ENCODE measurements at regions not wholly inside any gene's neighbourhood (a gene's known extent, or its start where the extent isn't known, plus 50 kb on each side); places are given as distances from the start of the nearest gene placed in this dataset.
"Not testable (repeated sequence)": the region's sequence is repeated elsewhere in the genome, so short reads cannot be mapped to it uniquely, and the experiment has no call there.

GRCh38 chr6:51055316-51055715 is 236.6 kb downstream of the TFAP2B start:
- DNase-seq (ENCODE audit: low read depth, low spot score); H3K4me1 ChIP-seq (ENCODE audit: control insufficient read depth, extremely low read depth, insufficient read depth, low read length); H3K4me2 ChIP-seq (ENCODE audit: control insufficient read depth, extremely low read depth, insufficient read depth, low read depth, low read length); H3K9me3 ChIP-seq (ENCODE audit: control insufficient read depth, low read depth, low read length); H3K79me2 ChIP-seq (ENCODE audit: control insufficient read depth, insufficient read depth, low read length); H3K4me3 ChIP-seq (ENCODE audit: control insufficient read depth in 2 of 3, extremely low read depth in 1 of 3, insufficient read depth in 2 of 3, low read depth in 1 of 3, low read length in 3 of 3); H3K36me3 ChIP-seq (ENCODE audit: control insufficient read depth in 2 of 2, extremely low read depth in 1 of 2, insufficient read depth in 2 of 2, low read length in 2 of 2); H4K20me1 ChIP-seq (ENCODE audit: control insufficient read depth, extremely low read depth, insufficient read depth, low read length); H3K27me3 ChIP-seq (ENCODE audit: control insufficient read depth, extremely low read depth, insufficient read depth, low read length); H3K9ac ChIP-seq (ENCODE audit: control insufficient read depth, extremely low read depth, insufficient read depth, low read length); H3K9me1 ChIP-seq (ENCODE audit: control insufficient read depth, extremely low read depth, insufficient read depth, low read length); FAIRE-seq; dilution Hi-C loops (cut with MboI; ENCODE audit: extremely low pct_ligation_motif_present, low sequenced_read_pairs); H3K27ac ChIP-seq (ENCODE audit: control insufficient read depth, insufficient read depth, low read length); H2AFZ ChIP-seq (ENCODE audit: control insufficient read depth, low read length): not testable (repeated sequence)

- DNase-seq (ENCODE audit: low read depth, low spot score), result peak; percentile 26
- Histone ChIP-seq H3K36me3 (ENCODE audit: control insufficient read depth in 2 of 2, extremely low read depth in 1 of 2, insufficient read depth in 2 of 2, low read length in 2 of 2) (no peaks in the 10 kb centered on the region), H2AFZ (ENCODE audit: control insufficient read depth, low read length) (no peak overlapping the region), H3K4me2 (ENCODE audit: control insufficient read depth, extremely low read depth, insufficient read depth, low read depth, low read length) (no peak overlapping the region), H4K20me1 (ENCODE audit: control insufficient read depth, extremely low read depth, insufficient read depth, low read length) (no peaks in the 10 kb centered on the region), H3K79me2 (ENCODE audit: control insufficient read depth, insufficient read depth, low read length) (no peaks in the 10 kb centered on the region), H3K4me1 (ENCODE audit: control insufficient read depth, extremely low read depth, insufficient read depth, low read length) (no peaks in the 10 kb centered on the region), H3K4me3 (ENCODE audit: control insufficient read depth in 2 of 3, extremely low read depth in 1 of 3, insufficient read depth in 2 of 3, low read depth in 1 of 3, low read length in 3 of 3) (no peak overlapping the region), H3K9me1 (ENCODE audit: control insufficient read depth, extremely low read depth, insufficient read depth, low read length) (no peaks in the 10 kb centered on the region), H3K9ac (ENCODE audit: control insufficient read depth, extremely low read depth, insufficient read depth, low read length) (no peak overlapping the region), H3K27me3 (ENCODE audit: control insufficient read depth, extremely low read depth, insufficient read depth, low read length) (no peaks in the 10 kb centered on the region), H3K9me3 (ENCODE audit: control insufficient read depth, low read depth, low read length) (no peaks in the 10 kb centered on the region), H3K27ac (ENCODE audit: control insufficient read depth, insufficient read depth, low read length) (no peak overlapping the region)
- dilution Hi-C loops (cut with MboI; ENCODE audit: extremely low pct_ligation_motif_present, low sequenced_read_pairs), result no loop called here
- TF ChIP-seq CTCF (optimal IDR thresholded peaks at IDR 0.05 in 1 of 3, IDR thresholded peaks at IDR 0.05 in 1 of 3, conservative IDR thresholded peaks at IDR 0.05 in 1 of 3; ENCODE audit: extremely low read depth in 1 of 3, insufficient read depth in 2 of 3, low read length in 3 of 3) (no peak), EZH2 (IDR thresholded peaks at IDR 0.05; ENCODE audit: low read length) (no peak)
- FAIRE-seq, result peak; percentile 5
Measured at GRCh38 chr6:51057296-51057695, 238.6 kb downstream of the TFAP2B start.

- Histone ChIP-seq H4K20me1 (ENCODE audit: control insufficient read depth, extremely low read depth, insufficient read depth, low read length) (no peaks in the 10 kb centered on the region), H3K36me3 (ENCODE audit: control insufficient read depth in 2 of 2, extremely low read depth in 1 of 2, insufficient read depth in 2 of 2, low read length in 2 of 2) (no peaks in the 10 kb centered on the region), H3K4me3 (ENCODE audit: control insufficient read depth in 2 of 3, extremely low read depth in 1 of 3, insufficient read depth in 2 of 3, low read depth in 1 of 3, low read length in 3 of 3) (no peak overlapping the region), H3K4me2 (ENCODE audit: control insufficient read depth, extremely low read depth, insufficient read depth, low read depth, low read length) (no peak overlapping the region), H3K9me1 (ENCODE audit: control insufficient read depth, extremely low read depth, insufficient read depth, low read length) (no peaks in the 10 kb centered on the region), H3K9me3 (ENCODE audit: control insufficient read depth, low read depth, low read length) (no peaks in the 10 kb centered on the region), H2AFZ (ENCODE audit: control insufficient read depth, low read length) (no peak overlapping the region), H3K27ac (ENCODE audit: control insufficient read depth, insufficient read depth, low read length) (no peak overlapping the region), H3K9ac (ENCODE audit: control insufficient read depth, extremely low read depth, insufficient read depth, low read length) (no peak overlapping the region), H3K79me2 (ENCODE audit: control insufficient read depth, insufficient read depth, low read length) (no peaks in the 10 kb centered on the region), H3K27me3 (ENCODE audit: control insufficient read depth, extremely low read depth, insufficient read depth, low read length) (no peaks in the 10 kb centered on the region), H3K4me1 (ENCODE audit: control insufficient read depth, extremely low read depth, insufficient read depth, low read length) (no peaks in the 10 kb centered on the region)
- dilution Hi-C loops (cut with MboI; ENCODE audit: extremely low pct_ligation_motif_present, low sequenced_read_pairs), result no loop called here
- TF ChIP-seq CTCF (optimal IDR thresholded peaks at IDR 0.05 in 1 of 3, IDR thresholded peaks at IDR 0.05 in 1 of 3, conservative IDR thresholded peaks at IDR 0.05 in 1 of 3; ENCODE audit: extremely low read depth in 1 of 3, insufficient read depth in 2 of 3, low read length in 3 of 3), result no peak
- TF ChIP-seq EZH2 (IDR thresholded peaks at IDR 0.05; ENCODE audit: low read length), result no peak
- no peak for DNase-seq (ENCODE audit: low read depth, low spot score)
- no peak for FAIRE-seq
Measured at GRCh38 chr6:51060262-51060762, 241.6 kb downstream of the TFAP2B start.

Measured in keratinocyte (primary cell).